ENCODE measurements at regions not wholly inside any gene's neighbourhood (a gene's known extent, or its start where the extent isn't known, plus 50 kb on each side); places are given as distances from the start of the nearest gene placed in this dataset.

DNA sequence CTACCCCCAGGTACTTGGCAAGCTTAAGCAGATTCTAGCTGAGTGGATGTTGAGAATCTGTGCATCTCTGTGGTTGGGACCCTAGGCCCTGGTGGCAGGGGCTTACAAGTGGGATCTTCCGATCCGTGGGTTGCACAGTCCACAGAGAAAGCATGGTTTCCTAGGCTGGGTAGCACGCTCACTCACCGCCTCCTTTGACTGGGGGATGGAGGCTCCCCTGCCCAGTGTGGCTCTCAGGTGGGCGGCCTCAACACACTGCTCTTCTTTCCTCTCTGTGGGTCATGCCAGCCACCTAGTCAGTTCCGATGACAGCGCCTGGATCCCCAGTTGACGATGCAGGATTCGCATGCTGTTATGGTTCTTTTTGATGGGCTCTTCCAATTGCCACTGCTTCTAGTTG, 639.5 kb upstream of the ADAMTS5 start:
- H3K9me3 ChIP-seq (ENCODE audit: low read depth), result no peaks in the 10 kb centered on the region
- H3K4me3 ChIP-seq, result no peak overlapping the region
- H3K36me3 ChIP-seq, result no peaks in the 10 kb centered on the region
- H3K27me3 ChIP-seq, result no peaks in the 10 kb centered on the region
- H3K27ac ChIP-seq, result no peak overlapping the region
- no peaks in the 10 kb centered on the region for H3K4me1 ChIP-seq (ENCODE audit: low read depth)
- DNase-seq (ENCODE audit: low read depth in 1 of 2, low spot score in 1 of 2), result no peak
- TF ChIP-seq, protein P1, sequence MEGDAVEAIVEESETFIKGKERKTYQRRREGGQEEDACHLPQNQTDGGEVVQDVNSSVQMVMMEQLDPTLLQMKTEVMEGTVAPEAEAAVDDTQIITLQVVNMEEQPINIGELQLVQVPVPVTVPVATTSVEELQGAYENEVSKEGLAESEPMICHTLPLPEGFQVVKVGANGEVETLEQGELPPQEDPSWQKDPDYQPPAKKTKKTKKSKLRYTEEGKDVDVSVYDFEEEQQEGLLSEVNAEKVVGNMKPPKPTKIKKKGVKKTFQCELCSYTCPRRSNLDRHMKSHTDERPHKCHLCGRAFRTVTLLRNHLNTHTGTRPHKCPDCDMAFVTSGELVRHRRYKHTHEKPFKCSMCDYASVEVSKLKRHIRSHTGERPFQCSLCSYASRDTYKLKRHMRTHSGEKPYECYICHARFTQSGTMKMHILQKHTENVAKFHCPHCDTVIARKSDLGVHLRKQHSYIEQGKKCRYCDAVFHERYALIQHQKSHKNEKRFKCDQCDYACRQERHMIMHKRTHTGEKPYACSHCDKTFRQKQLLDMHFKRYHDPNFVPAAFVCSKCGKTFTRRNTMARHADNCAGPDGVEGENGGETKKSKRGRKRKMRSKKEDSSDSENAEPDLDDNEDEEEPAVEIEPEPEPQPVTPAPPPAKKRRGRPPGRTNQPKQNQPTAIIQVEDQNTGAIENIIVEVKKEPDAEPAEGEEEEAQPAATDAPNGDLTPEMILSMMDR (IDR thresholded peaks at IDR 0.05; ENCODE audit: low read depth, low read length), result no peak

- H3K9me3 ChIP-seq (ENCODE audit: low read depth), result no peaks in the 10 kb centered on the region
- H3K36me3 ChIP-seq, result no peaks in the 10 kb centered on the region
- no peaks in the 10 kb centered on the region for H3K4me1 ChIP-seq (ENCODE audit: low read depth)
- no peak overlapping the region for H3K4me3 ChIP-seq
- no peaks in the 10 kb centered on the region for H3K27me3 ChIP-seq
- TF ChIP-seq, protein P1 (IDR thresholded peaks at IDR 0.05; ENCODE audit: low read depth, low read length), result no peak
- no peak for DNase-seq (ENCODE audit: low read depth in 1 of 2, low spot score in 1 of 2)
- no peak overlapping the region for H3K27ac ChIP-seq
Observed at GRCh38 chr21:27596196-27596595, 629.3 kb upstream of the ADAMTS5 start.

- no peak overlapping the region for H3K27ac ChIP-seq
Observed at GRCh38 chr21:27595716-27596115, 628.8 kb upstream of the ADAMTS5 start.

DNA sequence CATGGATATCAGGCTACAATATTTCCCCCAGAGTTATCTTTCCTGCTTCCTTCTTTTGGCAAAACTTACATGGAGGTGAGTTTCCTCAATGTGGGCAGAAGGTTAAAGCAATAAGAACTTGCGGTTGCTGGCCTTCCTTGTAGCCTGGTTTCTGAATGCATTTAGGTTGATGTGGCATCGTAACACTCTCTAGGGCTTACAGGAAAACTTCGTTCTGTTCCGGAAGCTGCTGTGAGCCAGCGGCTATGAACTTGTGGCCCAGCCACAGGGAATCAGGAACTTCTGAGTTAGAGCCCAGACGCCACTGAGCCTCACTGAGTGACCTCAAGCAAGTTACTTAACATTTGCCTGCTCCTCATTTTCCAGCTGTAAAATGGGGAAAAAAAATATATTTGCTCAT, 623.4 kb upstream of the ADAMTS5 start:
- TF ChIP-seq, protein P1 (IDR thresholded peaks at IDR 0.05; ENCODE audit: low read depth, low read length), result no peak
- no peak overlapping the region for H3K27ac ChIP-seq

More at GRCh38 chr21:27595716-27596115, 628.8 kb upstream of the ADAMTS5 start:
- H3K9me3 ChIP-seq (ENCODE audit: low read depth), result no peaks in the 10 kb centered on the region
- no peaks in the 10 kb centered on the region for H3K27me3 ChIP-seq
- DNase-seq (ENCODE audit: low read depth in 1 of 2, low spot score in 1 of 2), result peak in 1 of 2 donors; percentile 8
- H3K4me3 ChIP-seq, result no peak overlapping the region
- TF ChIP-seq, protein P1 (IDR thresholded peaks at IDR 0.05; ENCODE audit: low read depth, low read length), result no peak
- H3K4me1 ChIP-seq (ENCODE audit: low read depth), result no peaks in the 10 kb centered on the region
- no peaks in the 10 kb centered on the region for H3K36me3 ChIP-seq

DNA sequence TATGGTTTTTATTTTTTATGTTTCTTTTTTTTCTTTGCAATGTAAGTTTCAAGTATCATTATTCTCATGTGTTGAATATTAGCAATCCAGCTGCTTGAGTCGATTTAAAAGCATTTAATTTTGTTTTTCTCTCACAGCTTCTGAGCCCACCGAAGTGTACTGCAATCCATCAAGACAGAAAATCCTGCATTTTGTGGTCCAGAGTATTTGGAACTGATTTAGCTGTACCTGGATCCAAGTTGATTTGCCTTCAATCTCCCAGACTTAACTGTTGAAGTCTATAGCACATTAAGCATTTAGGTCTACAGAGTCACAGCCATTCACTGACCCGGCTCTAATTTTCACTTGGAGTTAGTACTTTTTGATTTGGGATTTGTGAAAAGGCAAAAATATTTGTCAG, 622.9 kb upstream of the ADAMTS5 start:
- Histone ChIP-seq H3K36me3 (no peaks in the 10 kb centered on the region), H3K4me1 (ENCODE audit: low read depth) (no peaks in the 10 kb centered on the region), H3K4me3 (no peak overlapping the region), H3K27ac (no peak overlapping the region), H3K27me3 (no peaks in the 10 kb centered on the region), H3K9me3 (ENCODE audit: low read depth) (no peaks in the 10 kb centered on the region)
- DNase-seq (ENCODE audit: low read depth in 1 of 2, low spot score in 1 of 2), result no peak
- TF ChIP-seq, protein P1 (IDR thresholded peaks at IDR 0.05; ENCODE audit: low read depth, low read length), result no peak

More for the DNA sequence above, 623.4 kb upstream of the ADAMTS5 start:
- Histone ChIP-seq H3K4me1 (ENCODE audit: low read depth) (no peaks in the 10 kb centered on the region), H3K4me3 (no peak overlapping the region), H3K9me3 (ENCODE audit: low read depth) (no peaks in the 10 kb centered on the region), H3K27me3 (no peaks in the 10 kb centered on the region), H3K36me3 (no peaks in the 10 kb centered on the region)
- DNase-seq (ENCODE audit: low read depth in 1 of 2, low spot score in 1 of 2), result peak in 1 of 2 donors; percentile 88

GRCh38 chr21:27586986-27587385, 620.1 kb upstream of the ADAMTS5 start:
- H3K4me1 ChIP-seq (ENCODE audit: low read depth), result no peaks in the 10 kb centered on the region
- no peak overlapping the region for H3K27ac ChIP-seq
- H3K27me3 ChIP-seq, result no peaks in the 10 kb centered on the region
- no peaks in the 10 kb centered on the region for H3K9me3 ChIP-seq (ENCODE audit: low read depth)
- TF ChIP-seq, protein P1 (IDR thresholded peaks at IDR 0.05; ENCODE audit: low read depth, low read length), result no peak
- DNase-seq (ENCODE audit: low read depth in 1 of 2, low spot score in 1 of 2), result no peak
- H3K4me3 ChIP-seq, result no peak overlapping the region
- no peaks in the 10 kb centered on the region for H3K36me3 ChIP-seq
